DOHH2 (cell line): ENCODE measurements at regions not wholly inside any gene's neighbourhood (a gene's known extent, or its start where the extent isn't known, plus 50 kb on each side); places are given as distances from the start of the nearest gene placed in this dataset.

Experiments
- CTCF ChIP-seq: fragments of 200-600 bp; sonication (generic); IDR thresholded peaks from one replicate; pipeline ENCODE4 v1.5.1; 2014; ENCODE audit warnings: antibody characterized with exemption, mild to moderate bottlenecking, low read depth, low read length; ENCODE audit not compliant: poor library complexity, severe bottlenecking
- EZH2phosphoT487 ChIP-seq: fragments of 200-600 bp; sonication (generic); IDR thresholded peaks from 2 replicates; pipeline ENCODE4 v1.6.1; 2017; ENCODE audit warnings: borderline replicate concordance, mild to moderate bottlenecking, antibody characterized with exemption, low read length, moderate library complexity, mixed read lengths

GRCh38 chr18:1994471-1994870, 576.8 kb downstream of the METTL4 start:
- TF ChIP-seq EZH2phosphoT487 (no peak), CTCF (no peak)
